Neural cell (in vitro differentiated cells): ENCODE measurements at regions not wholly inside any gene's neighbourhood (a gene's known extent, or its start where the extent isn't known, plus 50 kb on each side); places are given as distances from the start of the nearest gene placed in this dataset.

Experiments
- H2AFZ ChIP-seq: fragments of 200-600, 300-800 bp; sonication (generic), shearing (Covaris generic); 2 replicates; pipeline ENCODE4 v1.6.0; 2014; ENCODE audit warnings: low read depth, mild to moderate bottlenecking, antibody characterized with exemption, low read length, moderate library complexity
- H3F3A ChIP-seq: fragments of 200-600 bp; shearing (Covaris generic); 2 replicates; pipeline ENCODE4 v1.6.1; 2016; ENCODE audit warnings: mild to moderate bottlenecking, moderate library complexity, mixed read lengths, antibody characterized with exemption, low read length; ENCODE audit not compliant: insufficient read depth, poor library complexity, severe bottlenecking
- H3K27ac ChIP-seq: fragments of 200-600, 300-800 bp; sonication (generic), shearing (Covaris generic); 2 replicates; pipeline ENCODE4 v1.5.1; 2014; ENCODE audit warnings: mild to moderate bottlenecking, low read length, moderate library complexity
- H3K27me3 ChIP-seq: fragments of 300-800, 200-600 bp; sonication (generic), shearing (Covaris generic); 2 replicates; pipeline ENCODE4 v1.6.0; 2014; ENCODE audit warnings: mild to moderate bottlenecking, low read depth, low read length, moderate library complexity; ENCODE audit not compliant: insufficient read depth
- H3K36me3 ChIP-seq: fragments of 300-800, 200-600 bp; sonication (generic), shearing (Covaris generic); 2 replicates; pipeline ENCODE4 v1.5.1; 2014; ENCODE audit warnings: mild to moderate bottlenecking, antibody characterized with exemption, low read length, moderate library complexity; ENCODE audit not compliant: insufficient read depth
- H3K4me2 ChIP-seq: fragments of 300-800, 200-600 bp; sonication (generic), shearing (Covaris generic); 2 replicates; pipeline ENCODE4 v1.6.0; 2014; ENCODE audit warnings: mild to moderate bottlenecking, low read length
- H3K4me3 ChIP-seq: fragments of 300-800, 200-600 bp; sonication (generic), shearing (Covaris generic); 2 replicates; pipeline ENCODE4 v1.5.1; 2014; ENCODE audit warnings: mild to moderate bottlenecking, low read length, moderate library complexity
- H3K79me2 ChIP-seq: fragments of 200-600 bp; shearing (Covaris generic); replicated peaks from 2 replicates; pipeline ENCODE4 v1.6.0; 2014; ENCODE audit warnings: mild to moderate bottlenecking, low read length, moderate library complexity; ENCODE audit not compliant: insufficient read depth
- H3K9ac ChIP-seq: fragments of 300-800, 200-600 bp; sonication (generic), shearing (Covaris generic); 2 replicates; pipeline ENCODE4 v1.6.1; 2016; ENCODE audit warnings: mild to moderate bottlenecking, low read length, mixed read lengths
- H3K9me2 ChIP-seq: fragments of 200-600 bp; shearing (Covaris generic); 2 replicates; pipeline ENCODE4 v1.6.1; 2016; ENCODE audit warnings: mild to moderate bottlenecking, low read length, mixed read lengths; ENCODE audit not compliant: insufficient read depth
- H3K9me3 ChIP-seq: fragments of 200-600, 300-800 bp; sonication (generic), shearing (Covaris generic); 2 replicates; pipeline ENCODE4 v1.6.1; 2016; ENCODE audit warnings: mild to moderate bottlenecking, mixed run types, low read length, moderate library complexity, mixed read lengths
- H4K20me1 ChIP-seq: fragments of 200-600 bp; shearing (Covaris generic); 2 replicates; pipeline ENCODE4 v1.6.1; 2016; ENCODE audit warnings: mild to moderate bottlenecking, mixed run types; ENCODE audit not compliant: insufficient read depth
- EP300 ChIP-seq: fragments of 450-650 bp; conservative IDR thresholded peaks from 2 replicates; pipeline ENCODE4 v1.6.1; 2014; ENCODE audit warnings: antibody characterized with exemption, mild to moderate bottlenecking, moderate library complexity; ENCODE audit not compliant: poor library complexity, severe bottlenecking
- EZH2 ChIP-seq: fragments of 200-600, 300-800 bp; shearing (Covaris generic), sonication (generic); IDR thresholded peaks from 2 replicates; pipeline ENCODE4 v1.6.1; 2014; ENCODE audit warnings: antibody characterized with exemption, low read length, borderline replicate concordance, mild to moderate bottlenecking; ENCODE audit not compliant: insufficient read depth, poor library complexity, severe bottlenecking
- MXI1 ChIP-seq: fragments of 450-650 bp; conservative IDR thresholded peaks from 2 replicates; pipeline ENCODE4 v1.6.1; 2014; ENCODE audit warnings: antibody characterized with exemption, mild to moderate bottlenecking; ENCODE audit not compliant: poor library complexity, severe bottlenecking
- POLR2AphosphoS5 ChIP-seq: IDR thresholded peaks from 2 replicates; pipeline ENCODE4 v1.6.1; 2012
- RAD21 ChIP-seq: fragments of 450-650 bp; conservative IDR thresholded peaks from 2 replicates; pipeline ENCODE4 v1.6.1; 2014; ENCODE audit warnings: antibody characterized with exemption, mild to moderate bottlenecking, moderate library complexity
- SMC3 ChIP-seq: fragments of 450-650 bp; conservative IDR thresholded peaks from 2 replicates; pipeline ENCODE4 v1.6.1; 2014; ENCODE audit warnings: antibody characterized with exemption, mild to moderate bottlenecking, moderate library complexity; ENCODE audit not compliant: poor library complexity
- TAF1 ChIP-seq: IDR thresholded peaks from 2 replicates; pipeline ENCODE4 v1.6.1; 2012; ENCODE audit warnings: low read depth
- TF ChIP-seq, protein P1 (sequence below): IDR thresholded peaks from 2 replicates; pipeline ENCODE4 v1.6.1; 2012; ENCODE audit warnings: borderline replicate concordance
- TF ChIP-seq, protein P2 (sequence below): fragments of 450-650 bp; IDR thresholded peaks from 2 replicates; pipeline ENCODE4 v1.5.1; 2014; ENCODE audit warnings: antibody characterized with exemption, mild to moderate bottlenecking, moderate library complexity; ENCODE audit not compliant: poor library complexity, severe bottlenecking

GRCh38 chr10:29846881-29847280 lies 212.1 kb upstream of the SVIL start:
- H3K27me3 ChIP-seq = no peaks in the 10 kb centered on the region
- no peak overlapping the region for H3K9ac ChIP-seq
- H3K36me3 ChIP-seq = no peaks in the 10 kb centered on the region
- H2AFZ ChIP-seq = no peak overlapping the region
- H4K20me1 ChIP-seq = no peaks in the 10 kb centered on the region
- H3K9me3 ChIP-seq = no peaks in the 10 kb centered on the region
- no peak overlapping the region for H3K4me2 ChIP-seq
- H3K79me2 ChIP-seq = no peaks in the 10 kb centered on the region
- H3K4me3 ChIP-seq = no peak overlapping the region
- H3K9me2 ChIP-seq = no peaks in the 10 kb centered on the region
- no peak overlapping the region for H3K27ac ChIP-seq
- H3F3A ChIP-seq = no peaks in the 10 kb centered on the region
- no peak for TF ChIP-seq MXI1
- no peak for TF ChIP-seq EZH2
- TF ChIP-seq, protein P1, sequence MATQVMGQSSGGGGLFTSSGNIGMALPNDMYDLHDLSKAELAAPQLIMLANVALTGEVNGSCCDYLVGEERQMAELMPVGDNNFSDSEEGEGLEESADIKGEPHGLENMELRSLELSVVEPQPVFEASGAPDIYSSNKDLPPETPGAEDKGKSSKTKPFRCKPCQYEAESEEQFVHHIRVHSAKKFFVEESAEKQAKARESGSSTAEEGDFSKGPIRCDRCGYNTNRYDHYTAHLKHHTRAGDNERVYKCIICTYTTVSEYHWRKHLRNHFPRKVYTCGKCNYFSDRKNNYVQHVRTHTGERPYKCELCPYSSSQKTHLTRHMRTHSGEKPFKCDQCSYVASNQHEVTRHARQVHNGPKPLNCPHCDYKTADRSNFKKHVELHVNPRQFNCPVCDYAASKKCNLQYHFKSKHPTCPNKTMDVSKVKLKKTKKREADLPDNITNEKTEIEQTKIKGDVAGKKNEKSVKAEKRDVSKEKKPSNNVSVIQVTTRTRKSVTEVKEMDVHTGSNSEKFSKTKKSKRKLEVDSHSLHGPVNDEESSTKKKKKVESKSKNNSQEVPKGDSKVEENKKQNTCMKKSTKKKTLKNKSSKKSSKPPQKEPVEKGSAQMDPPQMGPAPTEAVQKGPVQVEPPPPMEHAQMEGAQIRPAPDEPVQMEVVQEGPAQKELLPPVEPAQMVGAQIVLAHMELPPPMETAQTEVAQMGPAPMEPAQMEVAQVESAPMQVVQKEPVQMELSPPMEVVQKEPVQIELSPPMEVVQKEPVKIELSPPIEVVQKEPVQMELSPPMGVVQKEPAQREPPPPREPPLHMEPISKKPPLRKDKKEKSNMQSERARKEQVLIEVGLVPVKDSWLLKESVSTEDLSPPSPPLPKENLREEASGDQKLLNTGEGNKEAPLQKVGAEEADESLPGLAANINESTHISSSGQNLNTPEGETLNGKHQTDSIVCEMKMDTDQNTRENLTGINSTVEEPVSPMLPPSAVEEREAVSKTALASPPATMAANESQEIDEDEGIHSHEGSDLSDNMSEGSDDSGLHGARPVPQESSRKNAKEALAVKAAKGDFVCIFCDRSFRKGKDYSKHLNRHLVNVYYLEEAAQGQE = no peak
- TF ChIP-seq, protein P2, sequence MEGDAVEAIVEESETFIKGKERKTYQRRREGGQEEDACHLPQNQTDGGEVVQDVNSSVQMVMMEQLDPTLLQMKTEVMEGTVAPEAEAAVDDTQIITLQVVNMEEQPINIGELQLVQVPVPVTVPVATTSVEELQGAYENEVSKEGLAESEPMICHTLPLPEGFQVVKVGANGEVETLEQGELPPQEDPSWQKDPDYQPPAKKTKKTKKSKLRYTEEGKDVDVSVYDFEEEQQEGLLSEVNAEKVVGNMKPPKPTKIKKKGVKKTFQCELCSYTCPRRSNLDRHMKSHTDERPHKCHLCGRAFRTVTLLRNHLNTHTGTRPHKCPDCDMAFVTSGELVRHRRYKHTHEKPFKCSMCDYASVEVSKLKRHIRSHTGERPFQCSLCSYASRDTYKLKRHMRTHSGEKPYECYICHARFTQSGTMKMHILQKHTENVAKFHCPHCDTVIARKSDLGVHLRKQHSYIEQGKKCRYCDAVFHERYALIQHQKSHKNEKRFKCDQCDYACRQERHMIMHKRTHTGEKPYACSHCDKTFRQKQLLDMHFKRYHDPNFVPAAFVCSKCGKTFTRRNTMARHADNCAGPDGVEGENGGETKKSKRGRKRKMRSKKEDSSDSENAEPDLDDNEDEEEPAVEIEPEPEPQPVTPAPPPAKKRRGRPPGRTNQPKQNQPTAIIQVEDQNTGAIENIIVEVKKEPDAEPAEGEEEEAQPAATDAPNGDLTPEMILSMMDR = no peak
- TF ChIP-seq SMC3 = no peak
- no peak for TF ChIP-seq RAD21
- no peak for TF ChIP-seq POLR2AphosphoS5
- no peak for TF ChIP-seq EP300
- no peak for TF ChIP-seq TAF1

GRCh38 chr10:29845166-29845565 lies 210.4 kb upstream of the SVIL start:
- Histone ChIP-seq H3K4me3 (no peak overlapping the region), H4K20me1 (no peaks in the 10 kb centered on the region), H2AFZ (no peak overlapping the region), H3F3A (no peaks in the 10 kb centered on the region), H3K79me2 (no peaks in the 10 kb centered on the region), H3K27me3 (no peaks in the 10 kb centered on the region), H3K4me2 (no peak overlapping the region), H3K9ac (no peak overlapping the region), H3K36me3 (no peaks in the 10 kb centered on the region), H3K9me3 (no peaks in the 10 kb centered on the region), H3K9me2 (no peaks in the 10 kb centered on the region), H3K27ac (no peak overlapping the region)
- no peak for TF ChIP-seq EZH2
- no peak for TF ChIP-seq POLR2AphosphoS5
- TF ChIP-seq RAD21 = no peak
- TF ChIP-seq TAF1 = no peak
- TF ChIP-seq, protein P2 = no peak
- no peak for TF ChIP-seq SMC3
- TF ChIP-seq MXI1 = no peak
- TF ChIP-seq, protein P1 = no peak
- no peak for TF ChIP-seq EP300
